ENCODE measurements at regions not wholly inside any gene's neighbourhood (a gene's known extent, or its start where the extent isn't known, plus 50 kb on each side); places are given as distances from the start of the nearest gene placed in this dataset.

GRCh38 chr5:87645224-87645623 is 232.5 kb upstream of the CCNH start (continued):
- no peak for TF ChIP-seq ZNF462 (CRISPR knock-in tag; IDR thresholded peaks at IDR 0.05)

GRCh38 chr5:87640902-87641301 is 228.2 kb upstream of the CCNH start:
- Histone ChIP-seq H3K9me2 (ENCODE audit: insufficient read depth) (peaks cover 6% of the 10 kb centered on the region; the same call in 1 of the 2 replicates), H3K4me2 (no peak overlapping the region), H3K27me3 (ENCODE audit: insufficient read depth) (no peaks in the 10 kb centered on the region), H3K79me2 (replicated peaks; ENCODE audit: insufficient read depth) (no peaks in the 10 kb centered on the region), H3K4me3 (no peak overlapping the region), H4K20me1 (replicated peaks; ENCODE audit: insufficient read depth) (no peaks in the 10 kb centered on the region), H3K36me3 (ENCODE audit: insufficient read depth) (no peaks in the 10 kb centered on the region), H3K4me1 (ENCODE audit: insufficient read depth) (no peaks in the 10 kb centered on the region), H2AFZ (no peak overlapping the region), H3K27ac (ENCODE audit: low read depth) (no peak overlapping the region), H3F3A (replicated peaks; ENCODE audit: low read depth) (no peaks in the 10 kb centered on the region)
- Mint-ChIP-seq H3K9me3 (no peaks in the 10 kb centered on the region), H3K27ac (no peak overlapping the region), H3K27me3 (ENCODE audit: insufficient read depth, low read depth, poor library complexity) (no peaks in the 10 kb centered on the region), H3K4me3 (no peak overlapping the region), H3K36me3 (ENCODE audit: low read depth) (no peaks in the 10 kb centered on the region), H3K4me1 (peaks cover 7% of the 10 kb centered on the region; the same call in 2 of the 3 replicates)
- TF ChIP-seq CREB1 (CRISPR knock-in tag; IDR thresholded peaks at IDR 0.05; ENCODE audit: low read depth) = no peak
- no peak for TF ChIP-seq EZH2 (IDR thresholded peaks at IDR 0.05; ENCODE audit: low read depth, unreplicated experiment)
- no peak for TF ChIP-seq NANOG (IDR thresholded peaks at IDR 0.05; ENCODE audit: borderline replicate concordance)
- no peak for TF ChIP-seq ETS1 (IDR thresholded peaks at IDR 0.05)
- TF ChIP-seq CTCF (conservative IDR thresholded peaks at IDR 0.05; ENCODE audit: low read depth in 2 of 2) = no peak
- no peak for ATAC-seq
- DNase-seq (ENCODE audit: low spot score) = no peak

Measured in GM23338 (cell line).